ENCODE measurements at regions not wholly inside any gene's neighbourhood (a gene's known extent, or its start where the extent isn't known, plus 50 kb on each side); places are given as distances from the start of the nearest gene placed in this dataset.
"Not testable (repeated sequence)": the region's sequence is repeated elsewhere in the genome, so short reads cannot be mapped to it uniquely, and the experiment has no call there.

- not testable (repeated sequence) for TF ChIP-seq POLR2A (IDR thresholded peaks at IDR 0.05); CTCF (IDR thresholded peaks at IDR 0.05 in 4 of 5, conservative IDR thresholded peaks at IDR 0.05 in 1 of 5)
These were observed 198.0 kb downstream of the LRRC70 start for GRCh38 chr5:62776592-62776991.
